ENCODE measurements at regions not wholly inside any gene's neighbourhood (a gene's known extent, or its start where the extent isn't known, plus 50 kb on each side); places are given as distances from the start of the nearest gene placed in this dataset.
A peak's percentile ranks its signal among the peaks of the same experiment; 100 is the strongest.
"Not testable (repeated sequence)": the region's sequence is repeated elsewhere in the genome, so short reads cannot be mapped to it uniquely, and the experiment has no call there.

DNA sequence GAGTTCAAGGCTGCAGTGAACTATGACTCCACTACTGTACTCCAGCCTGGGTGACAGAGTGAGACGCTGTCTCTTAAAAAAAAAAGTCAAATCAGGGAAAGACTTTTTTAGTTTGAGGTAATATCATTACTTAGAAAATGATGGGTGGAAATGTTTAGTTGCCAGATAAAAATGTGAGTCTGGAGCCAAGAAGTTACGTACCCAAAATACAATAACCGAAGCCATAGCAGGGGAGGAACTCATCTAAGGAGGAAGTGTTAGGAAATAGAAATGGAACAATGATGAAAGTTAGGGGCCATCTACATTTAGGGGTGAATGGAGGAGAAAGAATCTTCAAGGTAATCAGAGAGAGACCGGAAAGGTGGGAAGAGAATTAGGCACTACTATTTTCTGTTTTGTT lies 98.8 kb downstream of the DACT1 start:
- Mint-ChIP-seq H3K36me3 (no peaks in the 10 kb centered on the region), H3K27me3 (peaks cover 22% of the 10 kb centered on the region), H3K9me3 (ENCODE audit: low read depth) (no peaks in the 10 kb centered on the region), H3K4me1 (no peaks in the 10 kb centered on the region), H3K27ac (no peak overlapping the region), H3K4me3 (no peak overlapping the region)
- no peak for ATAC-seq
- CTCF ChIA-PET: no interaction called here
- DNase-seq: no peak

DNA sequence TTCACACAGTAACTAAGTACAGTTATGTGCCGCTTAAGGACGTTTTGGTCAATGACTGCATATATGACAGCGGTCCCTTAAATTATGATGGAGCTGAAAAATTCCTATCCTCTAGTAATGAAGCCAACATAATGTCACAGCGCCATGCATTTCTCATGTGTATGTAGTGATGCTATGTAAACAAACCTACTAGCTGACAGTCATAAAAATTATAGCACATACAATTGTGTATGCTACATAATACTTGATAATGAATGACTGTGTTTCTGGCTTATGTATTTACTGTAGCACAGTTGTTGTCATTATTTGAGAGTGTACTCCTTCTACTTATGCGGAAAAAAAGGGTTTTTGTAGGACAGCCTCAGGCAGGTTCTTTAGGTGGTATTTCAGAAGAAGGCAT lies 99.7 kb downstream of the DACT1 start:
- Mint-ChIP-seq H3K27me3 (peaks cover 25% of the 10 kb centered on the region), H3K4me1 (no peaks in the 10 kb centered on the region), H3K27ac (no peak overlapping the region), H3K4me3 (no peak overlapping the region), H3K36me3 (no peaks in the 10 kb centered on the region), H3K9me3 (ENCODE audit: low read depth) (no peaks in the 10 kb centered on the region)
- DNase-seq: no peak
- ATAC-seq: no peak
- CTCF ChIA-PET: no interaction called here

DNA sequence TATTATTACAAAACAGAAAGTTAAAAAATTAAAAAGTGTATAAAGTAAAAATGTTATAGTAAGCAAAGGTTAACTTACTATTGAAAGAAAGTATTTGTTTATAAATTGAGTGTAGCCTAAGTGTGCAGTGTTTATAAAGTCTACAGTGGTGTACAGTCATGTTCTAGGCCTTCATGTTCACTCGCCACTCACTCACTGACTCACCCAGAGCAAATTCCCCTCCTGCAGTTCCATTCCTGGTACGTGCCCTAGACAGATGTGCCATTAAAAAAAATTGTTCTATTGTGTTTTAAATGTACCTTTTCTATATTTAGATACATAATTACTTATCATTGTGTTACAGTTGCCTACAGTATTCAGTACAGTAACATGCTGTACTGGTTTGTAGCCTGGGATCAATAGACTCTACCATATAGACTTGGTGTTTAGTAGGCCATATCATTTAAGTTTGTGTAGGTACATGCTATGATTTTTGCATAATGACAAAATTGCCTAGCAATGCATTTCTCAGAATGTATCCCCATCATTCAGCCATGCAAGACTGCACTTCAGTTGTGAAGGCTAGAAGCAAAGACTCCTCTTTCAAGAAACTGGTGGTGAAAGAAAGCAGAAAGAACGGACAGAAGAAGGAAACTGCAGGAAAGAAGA lies 100.6 kb downstream of the DACT1 start:
- no peaks in the 10 kb centered on the region for H3K4me1 Mint-ChIP-seq
- no peaks in the 10 kb centered on the region for H3K9me3 Mint-ChIP-seq (ENCODE audit: low read depth)
- no peak overlapping the region for H3K4me3 Mint-ChIP-seq
- DNase-seq (no peak), ATAC-seq (no peak)
- H3K27ac Mint-ChIP-seq: no peak overlapping the region
- peaks cover 23% of the 10 kb centered on the region for H3K27me3 Mint-ChIP-seq
- CTCF ChIA-PET: no interaction called here
- H3K36me3 Mint-ChIP-seq: no peaks in the 10 kb centered on the region

DNA sequence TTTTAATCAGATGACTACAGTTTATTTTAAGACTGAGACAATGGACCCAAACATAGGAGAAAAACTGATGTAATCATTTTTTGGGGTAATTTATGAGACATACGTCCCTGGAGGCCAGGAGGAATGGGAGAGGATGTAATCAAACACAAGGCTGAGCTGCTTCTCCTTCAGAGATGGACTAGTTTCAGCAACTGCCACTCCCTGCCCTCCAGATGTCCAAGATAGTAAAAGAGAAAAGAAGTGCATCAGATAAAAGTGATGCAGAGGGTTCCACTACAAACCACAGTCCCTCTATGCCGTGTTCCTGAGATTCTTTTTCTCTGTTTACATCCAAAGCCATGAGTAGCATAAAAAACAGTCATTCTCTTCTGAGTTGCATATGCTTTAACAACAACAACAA lies 101.1 kb downstream of the DACT1 start:
- DNase-seq (no peak), ATAC-seq (no peak)
- Mint-ChIP-seq H3K36me3 (no peaks in the 10 kb centered on the region), H3K27me3 (peaks cover 19% of the 10 kb centered on the region), H3K4me3 (no peak overlapping the region), H3K27ac (no peak overlapping the region), H3K9me3 (ENCODE audit: low read depth) (no peaks in the 10 kb centered on the region), H3K4me1 (no peaks in the 10 kb centered on the region)
- CTCF ChIA-PET: no interaction called here

DNA sequence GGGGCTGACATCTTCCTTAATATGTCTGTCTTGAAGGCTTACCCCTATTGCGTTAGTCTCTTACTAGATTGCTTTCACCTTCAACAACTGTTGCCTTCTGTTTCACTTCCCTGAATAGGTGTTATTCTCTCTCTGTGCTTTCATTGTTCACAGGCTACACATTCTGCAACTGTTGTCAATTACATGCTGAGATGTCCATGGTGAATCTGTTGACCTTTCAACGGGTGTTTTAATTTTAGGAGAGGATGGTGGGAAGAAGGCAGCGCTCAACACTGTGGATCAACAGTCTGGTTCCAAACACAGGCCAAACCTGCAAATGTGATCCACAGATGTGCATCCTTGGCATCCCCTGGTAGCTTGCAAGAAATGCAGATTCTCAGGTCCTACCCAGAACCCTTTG lies 101.9 kb downstream of the DACT1 start:
- CTCF ChIA-PET: no interaction called here
- no peaks in the 10 kb centered on the region for H3K9me3 Mint-ChIP-seq (ENCODE audit: low read depth)
- no peaks in the 10 kb centered on the region for H3K4me1 Mint-ChIP-seq

DNA sequence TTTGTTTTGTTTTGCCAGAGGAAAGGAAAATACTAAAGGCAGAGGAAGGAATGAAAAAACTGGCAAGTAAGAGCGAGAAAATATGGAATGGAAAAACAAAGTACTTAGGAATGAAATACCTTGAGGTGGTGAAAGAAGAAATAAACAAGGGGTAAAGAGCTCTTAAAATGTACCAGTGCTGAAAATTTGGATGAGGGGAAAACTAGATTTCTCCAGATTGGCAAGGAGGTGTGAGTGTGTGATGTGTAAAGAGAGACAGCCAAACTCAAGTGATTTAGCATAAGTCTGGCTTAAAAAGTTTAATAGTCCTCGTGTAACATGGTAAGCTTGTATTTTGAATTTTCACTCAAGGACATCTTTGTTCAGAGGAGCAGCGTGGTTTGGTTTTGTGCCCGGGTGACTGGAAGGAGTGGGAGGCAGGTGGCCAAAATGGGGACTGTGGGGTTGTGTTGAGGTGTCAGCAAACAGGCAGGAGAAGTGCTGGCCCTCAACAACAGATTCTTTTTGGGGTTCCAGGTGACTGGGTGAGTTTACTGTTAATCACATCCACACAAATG lies 102.7 kb downstream of the DACT1 start:
- H3K36me3 Mint-ChIP-seq: no peaks in the 10 kb centered on the region
- no peak overlapping the region for H3K27ac Mint-ChIP-seq
- ATAC-seq: no peak
- H3K27me3 Mint-ChIP-seq: peaks cover 22% of the 10 kb centered on the region
- H3K4me3 Mint-ChIP-seq: no peak overlapping the region
- CTCF ChIA-PET: no interaction called here
- H3K4me1 Mint-ChIP-seq: no peaks in the 10 kb centered on the region
- no peaks in the 10 kb centered on the region for H3K9me3 Mint-ChIP-seq (ENCODE audit: low read depth)
- no peak for DNase-seq

More for the DNA sequence above, 101.9 kb downstream of the DACT1 start:
- Mint-ChIP-seq H3K27ac (no peak overlapping the region), H3K4me3 (no peak overlapping the region), H3K27me3 (peaks cover 19% of the 10 kb centered on the region), H3K36me3 (no peaks in the 10 kb centered on the region)
- ATAC-seq (no peak), DNase-seq (no peak)

DNA sequence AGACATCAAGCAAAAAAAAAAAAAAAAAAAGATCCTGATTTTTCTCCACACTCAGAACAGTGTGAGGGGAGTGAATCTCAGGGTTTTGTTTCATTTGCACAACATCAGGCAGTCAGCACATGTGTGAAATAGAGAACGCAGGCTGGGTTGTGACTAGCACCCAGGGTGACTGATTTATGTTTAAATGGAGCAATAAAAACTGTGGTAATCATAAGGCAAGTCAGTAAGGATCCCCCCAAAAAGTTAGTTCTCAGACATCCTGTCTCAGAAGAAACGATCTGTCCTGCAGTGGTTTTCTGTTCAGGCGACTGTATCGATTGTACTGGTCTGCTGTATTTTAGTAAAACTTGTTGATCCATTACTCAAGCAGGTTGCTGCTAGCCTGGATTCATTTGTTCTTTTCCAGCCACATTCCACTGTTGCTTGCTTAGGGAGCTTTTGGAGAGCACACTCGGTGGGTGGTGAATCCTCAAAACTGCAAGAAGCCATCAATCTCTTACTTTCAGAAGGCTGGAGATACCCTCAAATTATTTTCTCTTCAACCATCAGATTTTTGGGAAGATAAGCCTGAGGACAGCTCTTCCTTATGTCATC lies 107.1 kb downstream of the DACT1 start:
- Mint-ChIP-seq H3K9me3 (ENCODE audit: low read depth) (no peaks in the 10 kb centered on the region), H3K4me1 (peaks cover 8% of the 10 kb centered on the region), H3K27ac (no peak overlapping the region), H3K27me3 (peaks cover 19% of the 10 kb centered on the region), H3K36me3 (no peaks in the 10 kb centered on the region), H3K4me3 (no peak overlapping the region)
- ATAC-seq (no peak), DNase-seq (no peak)
- CTCF ChIA-PET: no interaction called here

DNA sequence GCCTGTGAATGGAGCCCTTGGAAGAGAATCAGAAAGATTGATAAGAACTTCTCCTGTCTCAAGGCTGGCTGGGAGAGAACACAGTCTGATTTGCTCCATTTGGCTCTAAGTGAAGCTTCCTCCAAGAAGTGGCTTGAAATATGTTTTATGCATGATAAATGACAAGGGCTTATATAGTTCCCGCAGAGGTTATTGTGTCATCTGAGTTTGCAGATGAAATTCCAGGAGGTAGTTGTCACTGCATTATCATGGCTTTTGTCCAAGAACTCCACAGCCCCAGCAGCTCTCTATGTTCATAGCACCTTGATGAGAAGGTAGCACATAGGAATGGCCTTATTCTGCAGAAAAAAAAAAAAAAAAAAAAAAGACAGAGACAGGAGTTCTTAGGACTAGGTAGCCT lies 108.5 kb downstream of the DACT1 start:
- H3K9me3 Mint-ChIP-seq (ENCODE audit: low read depth): no peaks in the 10 kb centered on the region
- ATAC-seq (no peak), DNase-seq (no peak)
- CTCF ChIA-PET: no interaction called here
- peaks cover 15% of the 10 kb centered on the region for H3K27me3 Mint-ChIP-seq
- no peaks in the 10 kb centered on the region for H3K36me3 Mint-ChIP-seq
- H3K4me3 Mint-ChIP-seq: no peak overlapping the region
- H3K4me1 Mint-ChIP-seq: peaks cover 9% of the 10 kb centered on the region
- H3K27ac Mint-ChIP-seq: no peak overlapping the region

DNA sequence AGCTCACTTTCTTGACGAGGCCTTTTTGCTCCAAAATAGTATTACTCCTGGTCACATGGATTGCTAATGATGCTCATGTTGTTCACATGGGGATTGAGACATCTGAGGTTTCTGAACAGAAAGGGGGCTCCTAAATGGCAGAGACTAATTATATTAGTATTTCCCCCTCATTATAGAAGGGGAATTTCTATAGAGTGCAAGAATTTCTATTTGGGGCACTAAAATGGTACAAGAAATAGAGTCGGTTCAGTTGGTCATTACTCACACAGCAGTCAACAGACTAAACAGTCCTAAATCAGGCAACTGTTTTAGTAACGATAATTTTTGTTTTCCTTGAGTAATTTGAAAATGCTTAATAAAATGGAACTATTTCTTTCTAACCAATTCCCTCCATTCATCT lies 108.9 kb downstream of the DACT1 start:
- no peaks in the 10 kb centered on the region for H3K36me3 Mint-ChIP-seq
- no peaks in the 10 kb centered on the region for H3K9me3 Mint-ChIP-seq (ENCODE audit: low read depth)
- H3K27ac Mint-ChIP-seq: no peak overlapping the region
- ATAC-seq: no peak
- no peak for DNase-seq
- peaks cover 9% of the 10 kb centered on the region for H3K4me1 Mint-ChIP-seq
- CTCF ChIA-PET: no interaction called here
- no peak overlapping the region for H3K4me3 Mint-ChIP-seq
- H3K27me3 Mint-ChIP-seq: peaks cover 18% of the 10 kb centered on the region

DNA sequence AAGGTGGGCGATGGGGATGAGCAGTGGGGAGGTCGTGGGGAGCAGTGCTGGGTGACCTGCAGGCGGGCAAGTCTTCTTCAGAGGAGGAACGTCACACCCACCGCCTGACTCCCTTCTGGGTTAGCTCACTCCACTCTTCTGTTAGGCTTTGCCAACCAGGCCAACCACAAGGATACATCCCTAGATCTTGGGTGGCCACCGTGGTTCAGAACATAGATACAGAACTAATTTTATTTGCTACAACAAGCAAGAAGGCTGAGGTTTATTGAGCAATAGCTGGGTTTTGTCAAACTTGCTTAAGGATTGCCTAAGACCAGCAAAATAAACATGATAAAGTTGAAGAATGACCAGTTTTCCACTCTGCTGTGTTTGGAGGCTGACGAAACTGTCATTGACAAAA lies 109.4 kb downstream of the DACT1 start:
- ATAC-seq (no peak), DNase-seq (no peak)
- no peak overlapping the region for H3K27ac Mint-ChIP-seq
- CTCF ChIA-PET: no interaction called here
- no peaks in the 10 kb centered on the region for H3K9me3 Mint-ChIP-seq (ENCODE audit: low read depth)
- peaks cover 9% of the 10 kb centered on the region for H3K4me1 Mint-ChIP-seq
- H3K27me3 Mint-ChIP-seq: peaks cover 16% of the 10 kb centered on the region
- no peak overlapping the region for H3K4me3 Mint-ChIP-seq
- no peaks in the 10 kb centered on the region for H3K36me3 Mint-ChIP-seq

DNA sequence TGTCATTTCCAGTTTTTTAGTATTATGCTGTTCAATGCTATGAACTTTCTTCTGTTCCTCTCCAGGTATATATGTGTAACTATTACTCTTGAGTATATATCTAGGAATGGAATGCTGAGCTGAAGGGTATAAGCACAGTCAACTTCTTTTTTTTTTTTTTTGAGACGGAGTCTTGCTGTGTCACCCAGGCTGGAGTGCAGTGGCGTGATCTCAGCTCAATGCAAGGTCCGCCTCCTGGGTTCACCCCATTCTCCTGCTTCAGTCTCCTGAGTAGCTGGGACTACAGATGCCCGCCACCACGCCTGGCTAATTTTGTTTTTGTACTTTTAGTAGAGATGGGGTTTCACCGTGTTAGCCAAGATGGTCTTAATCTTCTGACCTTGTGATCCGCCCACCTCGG lies 110.5 kb downstream of the DACT1 start:
- H3K36me3 Mint-ChIP-seq; ATAC-seq; H3K9me3 Mint-ChIP-seq (ENCODE audit: low read depth); CTCF ChIA-PET; DNase-seq; H3K27ac Mint-ChIP-seq; H3K4me3 Mint-ChIP-seq; H3K4me1 Mint-ChIP-seq: not testable (repeated sequence)
- peaks cover 22% of the 10 kb centered on the region for H3K27me3 Mint-ChIP-seq

DNA sequence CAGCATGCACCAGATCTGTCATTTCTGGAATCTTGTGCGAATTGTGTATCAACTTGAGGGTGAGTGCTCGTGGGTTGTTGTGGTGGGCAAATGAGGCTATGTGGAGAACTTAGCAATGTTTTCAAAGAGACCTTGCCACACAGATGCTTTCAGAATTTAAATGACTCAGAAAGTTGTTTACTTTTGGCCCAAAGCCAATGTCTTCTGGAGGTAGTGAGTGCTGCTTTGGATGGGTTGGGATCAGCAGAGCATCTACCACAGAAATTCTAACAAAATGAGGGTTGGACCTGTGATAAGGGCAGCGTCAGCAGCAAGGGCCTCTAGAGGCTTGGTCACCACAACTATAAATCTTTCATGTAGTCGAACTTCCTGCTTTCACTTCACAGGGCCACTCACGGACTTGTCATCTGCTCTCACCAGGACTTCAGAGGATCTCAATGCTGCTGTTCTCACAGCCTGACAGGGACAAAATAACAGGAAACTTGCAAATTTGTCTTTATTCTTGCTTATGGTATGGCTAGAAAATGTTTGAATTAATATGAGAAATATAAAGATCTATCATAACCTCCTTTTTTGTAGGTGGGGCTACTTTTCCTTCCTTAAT lies 111.4 kb downstream of the DACT1 start:
- no peak overlapping the region for H3K27ac Mint-ChIP-seq
- peaks cover 22% of the 10 kb centered on the region for H3K27me3 Mint-ChIP-seq
- H3K36me3 Mint-ChIP-seq: no peaks in the 10 kb centered on the region
- ATAC-seq (peak; percentile 81), DNase-seq (peak; percentile 62)
- H3K4me1 Mint-ChIP-seq: peaks cover 9% of the 10 kb centered on the region
- H3K4me3 Mint-ChIP-seq: peak overlapping the region; percentile 20
- no peaks in the 10 kb centered on the region for H3K9me3 Mint-ChIP-seq (ENCODE audit: low read depth)
- CTCF ChIA-PET: no interaction called here

DNA sequence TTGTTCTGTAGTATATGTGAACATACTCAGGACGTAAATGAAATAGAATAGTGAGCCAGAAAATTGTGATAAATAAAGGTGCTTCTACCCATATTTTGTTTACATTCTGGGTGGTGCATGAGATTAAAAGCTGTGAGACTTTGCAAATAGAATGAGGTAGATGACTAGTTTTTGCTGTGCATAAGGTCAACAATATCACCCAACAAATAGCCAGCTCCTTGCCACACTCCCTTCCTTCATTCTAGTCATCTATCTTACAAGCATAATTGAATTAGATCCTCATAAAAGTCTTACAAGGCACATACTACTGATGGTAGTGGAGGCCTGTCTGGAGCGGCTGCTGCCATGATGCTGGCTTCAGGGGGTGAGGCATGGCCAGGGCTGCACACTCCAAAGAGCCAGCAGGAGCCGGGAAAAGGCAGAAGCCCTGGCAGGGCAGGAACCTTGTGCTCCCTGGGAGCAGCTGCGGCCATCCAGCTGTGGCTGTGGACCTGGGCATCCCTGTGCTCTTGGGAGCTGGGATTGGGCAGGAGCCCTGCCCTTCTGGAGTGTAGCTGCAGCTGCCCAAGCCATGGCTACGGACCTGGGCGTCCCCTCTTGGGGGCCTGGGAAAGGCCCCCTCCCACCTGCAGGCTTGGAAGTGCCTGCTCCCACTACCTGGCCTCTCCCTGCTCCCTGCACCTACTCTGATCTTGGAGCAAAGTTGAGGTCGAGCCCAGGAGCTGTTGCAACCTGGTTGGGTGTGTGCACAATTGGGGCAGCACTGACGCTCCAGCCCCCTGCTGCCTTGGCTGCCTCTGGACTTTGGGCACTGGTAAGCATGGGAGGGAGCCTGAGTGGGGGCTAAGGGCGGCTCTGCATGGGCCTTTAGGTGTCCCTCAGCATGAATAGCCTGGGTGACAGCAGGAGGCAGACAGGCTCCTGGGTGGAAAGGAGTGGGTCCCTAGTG lies 112.8 kb downstream of the DACT1 start:
- Mint-ChIP-seq H3K27ac (no peak overlapping the region), H3K36me3 (no peaks in the 10 kb centered on the region), H3K27me3 (peaks cover 13% of the 10 kb centered on the region), H3K4me1 (peaks cover 9% of the 10 kb centered on the region), H3K9me3 (ENCODE audit: low read depth) (no peaks in the 10 kb centered on the region), H3K4me3 (no peak overlapping the region)
- CTCF ChIA-PET: no interaction called here
- DNase-seq (no peak), ATAC-seq (no peak)

Measured in activated CD8-positive, alpha-beta memory T cell treated with anti-CD3 and anti-CD28 coated beads, Interleukin-2, amount 10 ng/mL, durations not matched to agents 7 days and 5 days (primary cell).